LNCaP clone FGC (cell line): ENCODE measurements at regions not wholly inside any gene's neighbourhood (a gene's known extent, or its start where the extent isn't known, plus 50 kb on each side); places are given as distances from the start of the nearest gene placed in this dataset.

ENCODE experiments used
- DNase-seq: peaks from one replicate; pipeline ENCODE4 v3.0.0-alpha.2; 2011; ENCODE audit warnings: low read depth
- H3K4me3 ChIP-seq: 2 replicates; pipeline ENCODE4 v1.5.1; 2011; ENCODE audit warnings: mild to moderate bottlenecking, low read depth, low read length, control low read depth
- CTCF ChIP-seq: IDR thresholded peaks from 2 replicates; pipeline ENCODE4 v1.5.1; 2012; ENCODE audit warnings: mild to moderate bottlenecking; ENCODE audit not compliant: control insufficient read depth, insufficient read depth; ENCODE audit errors: extremely low read depth

GRCh38 chr18:22697561-22697960 is 235.6 kb upstream of the RBBP8 start:
- no peak for DNase-seq
- no peak overlapping the region for H3K4me3 ChIP-seq
- TF ChIP-seq CTCF, result no peak

GRCh38 chr18:22698711-22699110 is 234.4 kb upstream of the RBBP8 start:
- no peak for TF ChIP-seq CTCF
- H3K4me3 ChIP-seq, result no peak overlapping the region
- no peak for DNase-seq

GRCh38 chr18:22699629-22700028 is 233.5 kb upstream of the RBBP8 start:
- no peak for DNase-seq
- TF ChIP-seq CTCF, result no peak
- no peak overlapping the region for H3K4me3 ChIP-seq

GRCh38 chr18:22700920-22701319 is 232.2 kb upstream of the RBBP8 start:
- H3K4me3 ChIP-seq, result no peak overlapping the region

GRCh38 chr18:22701326-22701725 is 231.8 kb upstream of the RBBP8 start:
- no peak for DNase-seq
- no peak for TF ChIP-seq CTCF
- no peak overlapping the region for H3K4me3 ChIP-seq

More at GRCh38 chr18:22700920-22701319, 232.2 kb upstream of the RBBP8 start:
- DNase-seq, result no peak
- TF ChIP-seq CTCF, result no peak

- DNase-seq, result no peak
- H3K4me3 ChIP-seq, result no peak overlapping the region
- TF ChIP-seq CTCF, result no peak
These were observed 231.3 kb upstream of the RBBP8 start for GRCh38 chr18:22701795-22702194.

- H3K4me3 ChIP-seq, result no peak overlapping the region
- DNase-seq, result no peak
- TF ChIP-seq CTCF, result no peak
These were observed 230.3 kb upstream of the RBBP8 start for GRCh38 chr18:22702806-22703205.
